Ramos (cell line): ENCODE measurements at regions not wholly inside any gene's neighbourhood (a gene's known extent, or its start where the extent isn't known, plus 50 kb on each side); places are given as distances from the start of the nearest gene placed in this dataset.
"Not testable (repeated sequence)": the region's sequence is repeated elsewhere in the genome, so short reads cannot be mapped to it uniquely, and the experiment has no call there.

Experiments used
- in situ Hi-C: fragments of 300-500 bp; cut with MboI; formaldehyde crosslinking; loops from one replicate; pipeline ENCODE4 v1.14.3; 2022; ENCODE audit warnings: low sequenced_read_pairs; ENCODE audit not compliant: unreplicated experiment

DNA sequence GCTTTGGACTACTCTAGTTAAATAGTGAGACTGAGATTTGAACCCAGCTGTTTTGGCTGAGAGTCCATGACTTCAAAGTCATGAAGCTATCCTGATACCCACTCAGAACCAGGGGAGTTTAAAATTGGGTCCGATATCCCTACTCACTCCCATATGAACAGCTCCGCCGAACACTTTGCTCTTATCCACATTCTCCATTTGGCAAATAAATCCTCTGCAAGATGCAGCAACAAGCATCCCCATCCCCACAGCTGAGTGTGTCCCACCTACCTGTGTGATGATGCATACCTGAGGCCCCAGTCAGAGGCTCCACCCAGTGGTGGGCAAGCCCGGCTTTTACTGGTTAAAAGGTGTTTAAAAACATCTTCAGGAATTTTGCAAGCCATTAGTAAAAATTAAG is 108.3 kb upstream of the SLC24A3 start:
- in situ Hi-C loops, result no loop called here

DNA sequence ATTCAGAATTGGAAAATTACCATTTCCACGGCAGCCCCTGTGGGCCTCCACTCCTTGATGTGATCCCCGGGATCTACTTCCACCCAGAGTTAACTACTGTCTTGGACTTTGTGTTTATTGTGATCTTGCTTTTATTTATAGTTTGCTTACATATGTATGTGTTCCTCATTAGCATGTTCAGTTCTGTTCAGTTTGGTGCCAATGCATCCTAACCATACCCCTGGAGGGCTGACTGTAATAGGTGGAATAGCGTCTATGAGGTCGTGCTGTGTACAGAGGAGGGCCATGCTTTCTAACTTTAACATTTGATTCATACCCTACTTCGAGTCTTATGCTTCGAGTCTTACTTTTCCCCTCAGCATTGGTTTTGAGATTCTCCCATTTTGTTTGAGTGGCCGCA is 104.3 kb upstream of the SLC24A3 start:
- in situ Hi-C loops, result no loop called here

DNA sequence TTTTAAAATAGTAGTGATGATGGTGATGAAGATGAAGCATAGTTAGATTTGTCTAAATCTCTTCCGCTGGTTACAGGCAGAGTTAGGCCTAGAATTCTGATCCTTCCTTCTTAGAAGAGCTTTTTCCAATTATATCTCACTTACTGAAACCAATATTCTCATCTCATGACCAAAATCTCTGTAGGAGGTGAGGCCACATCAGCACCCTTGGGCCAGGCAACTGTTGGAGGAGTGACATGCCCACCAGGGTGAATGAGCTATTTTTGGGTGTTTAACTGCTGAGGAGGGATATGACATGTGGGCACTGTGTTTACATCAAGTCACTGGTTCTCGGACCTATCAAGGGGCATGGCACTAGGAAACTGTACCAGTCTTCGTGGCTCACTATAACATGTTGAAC is 102.2 kb upstream of the SLC24A3 start:
- in situ Hi-C loops, result no loop called here

DNA sequence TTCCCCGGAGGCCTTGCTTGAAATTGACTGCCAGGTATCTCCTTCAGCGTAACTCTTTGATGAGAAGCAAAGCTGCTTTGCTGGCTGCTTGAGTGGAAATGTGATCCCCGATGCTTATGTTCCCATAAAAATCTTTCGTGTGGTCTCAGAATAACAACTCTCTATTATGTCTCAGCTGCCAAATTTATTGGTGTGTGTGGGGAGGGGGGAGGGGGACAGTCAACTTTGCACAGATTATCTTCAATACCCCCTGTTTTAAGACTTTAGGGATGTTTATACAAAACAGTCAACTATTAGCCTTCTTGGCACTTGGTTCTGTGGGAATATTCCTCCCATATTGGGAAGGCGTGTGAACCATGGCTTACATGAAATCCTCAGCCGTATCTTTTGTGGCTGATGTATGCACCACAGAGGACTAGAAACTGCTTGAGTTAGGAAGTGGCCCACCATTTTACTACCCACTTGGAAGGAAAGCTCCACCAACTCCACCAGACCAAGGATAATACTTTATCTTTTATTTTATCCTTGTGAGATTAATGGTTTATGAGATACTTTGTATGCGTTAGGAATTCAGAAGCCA is 101.5 kb upstream of the SLC24A3 start:
- in situ Hi-C loops, result no loop called here

DNA sequence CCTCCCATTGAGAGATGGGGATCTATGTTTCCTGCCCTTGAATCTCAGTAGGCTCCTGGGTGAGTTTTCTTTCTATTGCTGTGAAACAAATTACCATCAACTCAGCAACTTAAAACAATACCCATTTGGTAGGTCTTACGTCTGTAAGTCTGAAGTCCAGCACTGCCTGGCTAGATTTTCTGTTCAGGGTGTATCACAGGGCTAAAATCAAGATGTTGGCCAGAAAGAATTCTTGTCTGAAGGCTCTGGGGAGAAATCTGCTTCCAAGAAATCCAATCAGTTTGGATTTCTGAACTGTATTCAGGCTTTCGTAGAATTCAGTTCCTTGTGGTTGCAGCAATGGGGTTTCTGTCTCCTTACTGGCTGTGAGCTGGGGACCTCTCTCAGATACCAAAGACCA is 99.6 kb upstream of the SLC24A3 start:
- in situ Hi-C loops, result no loop called here

DNA sequence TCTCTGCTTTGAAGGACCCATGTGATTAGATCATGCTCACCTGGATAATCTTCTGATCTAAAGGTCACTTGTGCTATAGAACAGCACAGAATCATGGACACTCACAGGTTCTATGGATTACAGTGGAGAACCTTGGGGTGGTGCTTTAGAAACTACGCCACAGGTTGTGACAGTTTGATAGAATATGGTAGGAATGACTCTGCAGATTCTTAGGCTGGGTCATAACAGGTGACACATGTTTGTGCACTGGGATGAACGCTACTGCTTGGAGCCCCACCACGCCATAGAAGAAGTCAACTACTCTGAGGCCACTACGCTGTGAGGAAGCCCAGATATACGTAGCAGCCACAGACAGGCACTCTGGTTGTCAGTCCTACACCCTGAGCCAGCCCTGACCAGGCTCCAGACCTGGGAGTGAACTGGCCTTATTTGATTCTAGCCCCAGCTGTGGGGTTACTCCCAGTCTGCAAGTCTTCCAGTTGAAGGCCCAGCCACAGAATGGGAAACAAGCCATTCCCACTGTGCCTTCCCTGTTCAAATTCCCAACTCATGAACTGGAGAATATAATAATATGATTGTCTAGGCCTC is 99.0 kb upstream of the SLC24A3 start:
- in situ Hi-C loops, result no loop called here

DNA sequence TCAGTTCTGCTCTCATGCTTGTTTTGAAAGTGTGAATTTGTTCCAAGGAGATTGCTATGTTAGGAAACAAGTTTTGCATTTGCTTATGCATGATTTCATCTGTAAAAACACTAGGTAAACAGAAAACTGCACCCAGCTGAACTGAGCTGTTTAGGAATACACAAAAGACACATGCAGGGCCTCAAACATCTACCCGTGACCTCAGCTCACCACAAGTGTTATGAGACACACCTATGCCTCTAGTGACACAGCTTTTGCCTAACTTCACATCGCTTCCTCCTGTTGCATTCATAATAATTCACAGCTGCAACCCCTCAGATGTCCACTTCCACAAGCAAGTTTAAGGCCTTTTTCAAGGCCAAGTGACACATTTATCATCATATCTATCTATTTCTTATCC is 98.0 kb upstream of the SLC24A3 start:
- in situ Hi-C loops, result no loop called here

DNA sequence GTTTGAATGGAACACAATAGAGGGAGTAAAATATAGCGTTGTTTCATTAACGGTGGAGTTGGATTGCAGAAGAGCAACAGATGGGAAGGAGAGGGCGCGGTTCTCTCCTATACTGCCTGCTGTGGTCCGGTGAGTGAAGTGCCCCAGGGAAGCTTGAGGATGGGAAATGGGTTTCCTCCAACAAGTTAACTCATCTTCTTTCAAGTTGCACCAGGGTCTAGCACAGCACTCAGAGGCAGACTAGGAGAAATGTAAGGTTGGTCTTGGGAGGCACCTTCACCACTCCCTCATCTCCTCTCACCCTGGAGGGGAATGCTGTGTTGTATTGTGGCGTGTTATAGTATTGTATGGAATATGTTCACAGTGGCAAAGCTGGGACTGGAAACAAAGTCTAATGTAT is 96.9 kb upstream of the SLC24A3 start:
- in situ Hi-C loops, result no loop called here

DNA sequence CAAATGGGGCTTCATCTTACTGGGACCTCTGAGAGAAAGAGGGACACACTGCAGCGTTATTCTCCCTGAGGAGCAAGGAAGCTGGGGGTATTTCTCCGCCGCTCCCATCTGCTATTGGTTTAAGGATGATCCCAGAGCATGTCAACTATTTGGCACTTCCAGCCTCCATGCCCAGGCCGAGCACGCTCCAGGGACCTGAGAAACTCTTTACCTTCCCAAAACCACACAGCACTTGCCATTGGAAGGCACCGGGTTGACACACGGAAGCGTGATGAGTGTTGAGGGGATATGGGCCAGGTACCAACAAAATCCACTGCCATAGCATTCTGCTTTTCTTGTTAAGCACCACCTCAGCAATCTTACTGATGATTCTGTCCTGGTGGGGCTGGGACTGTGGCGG is 92.4 kb upstream of the SLC24A3 start:
- in situ Hi-C loops, result no loop called here

DNA sequence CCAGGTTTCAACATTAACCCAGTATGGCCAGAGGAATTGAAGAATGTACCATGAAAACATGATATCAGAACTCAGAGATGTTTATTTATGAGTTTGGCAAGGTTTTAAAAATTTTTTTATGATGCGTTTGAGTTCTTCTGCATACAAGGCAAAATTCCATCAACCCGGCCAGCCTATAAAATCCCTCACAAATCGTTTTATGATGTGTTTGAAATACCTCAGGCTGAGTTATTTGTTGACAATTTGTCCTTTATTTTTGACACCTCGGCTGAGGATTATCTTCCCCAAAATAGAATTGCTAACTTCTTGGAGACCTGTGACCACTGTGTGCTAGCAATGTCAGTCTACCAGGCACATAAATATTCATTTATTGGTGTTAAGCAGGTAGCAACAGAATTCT is 91.9 kb upstream of the SLC24A3 start:
- in situ Hi-C loops, result no loop called here

DNA sequence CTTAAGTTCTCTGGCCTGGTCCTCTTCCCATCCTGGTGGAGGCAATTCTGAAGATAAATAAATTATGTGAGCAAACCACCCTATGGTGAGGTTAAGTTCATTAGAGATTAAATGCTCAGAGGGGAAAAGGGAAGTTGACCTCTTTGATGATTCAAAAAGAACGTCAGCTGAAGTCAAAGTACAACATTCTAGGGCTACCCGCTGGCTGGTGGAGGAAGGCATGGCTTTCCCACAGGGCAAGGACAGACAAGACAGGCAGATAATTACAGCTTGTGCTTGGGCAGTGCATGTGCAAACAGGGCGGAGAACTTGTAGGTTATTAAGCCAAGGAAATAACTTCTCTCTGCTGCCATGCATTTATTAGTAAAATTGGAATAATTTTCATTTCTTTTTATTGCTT is 91.0 kb upstream of the SLC24A3 start:
- in situ Hi-C loops, result no loop called here

DNA sequence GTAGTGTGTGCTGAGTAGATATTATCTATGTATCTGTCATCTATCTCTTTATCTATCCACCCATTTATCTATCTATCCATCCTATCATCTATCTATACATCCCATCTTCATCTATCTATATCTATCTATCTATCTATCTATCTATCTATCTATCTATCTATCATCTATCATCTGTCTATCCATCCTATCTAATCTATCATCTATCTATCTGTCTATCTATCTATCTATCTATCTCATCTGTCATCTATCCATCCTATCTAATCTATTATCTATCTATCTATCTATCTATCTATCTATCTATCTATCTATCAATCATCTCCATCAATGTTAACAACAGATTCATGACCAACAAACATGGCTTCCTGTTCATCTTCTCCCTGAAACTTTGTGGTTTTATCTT is 90.5 kb upstream of the SLC24A3 start:
- in situ Hi-C loops, result no loop called here

DNA sequence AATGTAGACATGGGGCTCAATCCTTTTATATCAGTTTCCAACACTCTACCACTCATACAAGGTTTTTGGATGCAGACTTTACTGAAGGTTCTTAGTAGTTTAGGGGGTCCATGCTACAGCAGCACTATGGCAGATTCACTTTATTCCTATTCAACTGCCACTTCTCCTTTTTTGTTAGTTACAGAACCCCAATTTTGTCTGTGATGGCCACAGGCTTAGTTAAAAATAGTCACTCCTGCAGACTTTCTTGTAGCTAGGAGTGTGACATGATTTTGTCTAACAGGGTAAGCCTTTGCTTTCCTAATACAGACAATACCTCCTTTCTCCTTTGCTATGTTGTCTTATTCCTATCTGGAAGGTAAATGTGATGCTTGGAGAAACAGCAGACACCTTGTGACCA is 90.0 kb upstream of the SLC24A3 start:
- in situ Hi-C loops, result no loop called here

DNA sequence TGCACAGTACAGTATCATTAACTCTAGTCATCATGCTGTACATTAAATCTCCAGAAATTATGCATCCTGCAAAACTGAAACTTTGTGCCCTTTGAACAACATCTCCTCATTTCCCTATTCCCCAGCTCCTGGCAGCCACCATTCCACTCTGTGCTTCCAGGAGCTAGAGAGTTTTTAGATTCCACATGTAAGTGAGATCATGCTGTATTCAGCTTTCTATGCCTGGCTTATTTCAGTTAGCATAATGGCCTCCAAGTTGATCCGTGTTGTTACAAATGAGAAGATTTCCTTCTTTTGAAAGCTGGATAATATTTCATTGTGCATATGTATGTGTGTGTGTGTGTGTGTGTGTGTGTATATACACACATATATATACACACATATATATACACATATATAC is 86.9 kb upstream of the SLC24A3 start:
- in situ Hi-C loops, result no loop called here

DNA sequence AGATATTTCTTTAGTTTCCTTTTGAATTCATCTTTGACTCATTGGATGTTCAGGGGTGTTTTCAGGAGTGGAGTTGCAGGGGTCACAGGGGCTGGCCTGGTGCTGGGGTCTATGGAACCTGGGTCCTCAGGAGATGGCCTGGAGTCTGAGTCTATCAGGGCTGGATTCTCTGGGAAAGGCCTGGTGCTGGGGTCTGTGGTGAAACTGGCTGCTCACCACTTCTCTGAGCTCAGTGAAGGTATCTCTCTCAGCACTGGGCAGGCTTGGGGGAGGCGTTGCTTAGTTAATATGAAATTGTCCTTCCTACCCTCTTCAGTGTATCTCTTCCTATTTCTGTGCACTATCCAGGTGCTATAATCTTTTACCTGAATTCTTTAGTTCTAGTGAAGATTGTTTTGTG is 83.1 kb upstream of the SLC24A3 start:
- in situ Hi-C loops, result no loop called here

DNA sequence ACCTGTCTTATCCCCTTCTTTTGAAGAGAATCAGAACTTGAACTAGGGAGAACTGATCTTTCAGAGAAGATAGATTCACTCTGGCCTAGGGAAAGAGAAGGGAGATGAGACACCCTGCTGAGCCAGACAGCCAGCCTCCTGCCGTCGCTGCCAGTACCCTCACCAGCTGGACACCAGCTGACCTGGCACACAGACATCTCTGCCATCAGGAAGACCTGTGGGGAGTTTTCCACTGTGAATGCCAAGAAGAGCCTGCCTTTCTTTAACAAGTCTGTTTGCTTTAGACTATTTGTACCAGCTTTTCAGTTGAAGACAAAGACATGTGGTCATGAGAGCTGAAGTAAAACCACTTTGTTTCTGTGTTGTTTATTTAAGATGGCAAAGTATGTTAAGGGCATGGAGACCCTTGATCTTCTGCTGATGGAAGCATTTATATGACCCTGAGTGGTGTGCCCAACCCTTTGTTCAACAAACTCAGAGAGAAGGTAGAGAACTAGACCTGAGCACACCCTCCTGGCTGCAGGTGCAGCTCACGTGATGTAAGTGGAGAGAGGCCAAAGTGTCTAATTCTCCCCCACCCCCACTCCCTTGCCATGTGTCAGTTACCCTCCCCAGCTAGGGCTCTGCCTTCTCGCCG is 82.3 kb upstream of the SLC24A3 start:
- in situ Hi-C loops, result no loop called here

DNA sequence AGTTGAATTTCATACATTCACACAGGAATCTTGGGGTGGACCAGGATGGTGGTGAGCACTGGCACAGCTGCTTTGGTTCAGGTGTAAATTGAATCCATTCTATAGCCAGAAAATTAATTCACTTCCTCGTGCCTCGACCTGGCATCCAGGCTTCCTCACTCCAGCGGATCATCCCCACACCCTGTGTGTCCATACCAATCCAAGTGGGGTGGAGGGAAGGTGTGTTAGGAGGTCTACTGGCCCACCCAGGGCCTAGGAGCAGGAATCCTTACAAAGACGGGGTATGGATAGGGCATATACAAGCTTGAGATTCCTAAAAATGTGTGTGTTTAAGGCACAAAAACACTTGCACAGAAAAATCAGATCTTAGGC is 81.8 kb upstream of the SLC24A3 start:
- in situ Hi-C loops, result no loop called here

DNA sequence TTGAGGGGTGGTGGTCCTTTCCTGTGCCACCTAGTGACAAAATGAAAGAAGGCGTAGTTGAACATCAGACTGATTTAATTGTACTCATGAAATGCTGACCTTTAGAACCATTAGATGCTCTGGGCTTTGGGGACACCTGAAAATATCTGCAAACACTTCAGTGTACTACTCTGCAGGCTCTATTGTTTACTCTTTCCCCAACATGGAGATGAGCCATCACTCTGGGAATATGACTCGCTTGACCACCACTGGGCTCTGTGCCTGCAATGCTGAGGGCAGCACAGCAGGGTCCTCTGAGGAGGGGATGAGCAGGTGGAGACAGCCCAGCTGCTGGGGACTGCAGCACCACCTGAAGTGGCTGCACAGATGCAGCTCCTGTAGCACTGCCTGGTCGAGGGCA is 74.8 kb upstream of the SLC24A3 start:
- in situ Hi-C loops, result no loop called here

DNA sequence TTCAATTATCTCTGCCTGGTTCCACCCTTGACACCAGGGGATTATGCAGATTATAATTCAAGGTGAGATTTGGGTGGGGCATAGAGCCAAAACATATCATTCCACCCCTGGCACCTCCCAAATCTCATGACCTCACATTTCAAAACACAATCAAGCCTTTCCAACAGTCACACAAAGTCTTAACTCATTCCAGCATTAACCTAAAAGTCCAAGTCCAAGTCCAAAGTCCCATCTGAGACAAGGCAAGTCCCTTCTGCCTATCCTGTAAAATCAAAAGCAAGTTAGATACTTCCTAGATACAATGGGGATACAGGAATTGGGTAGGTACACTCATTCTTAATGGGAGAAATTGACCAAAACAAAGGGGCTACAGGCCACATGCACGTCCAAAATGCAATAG is 73.7 kb upstream of the SLC24A3 start:
- in situ Hi-C loops, result no loop called here

DNA sequence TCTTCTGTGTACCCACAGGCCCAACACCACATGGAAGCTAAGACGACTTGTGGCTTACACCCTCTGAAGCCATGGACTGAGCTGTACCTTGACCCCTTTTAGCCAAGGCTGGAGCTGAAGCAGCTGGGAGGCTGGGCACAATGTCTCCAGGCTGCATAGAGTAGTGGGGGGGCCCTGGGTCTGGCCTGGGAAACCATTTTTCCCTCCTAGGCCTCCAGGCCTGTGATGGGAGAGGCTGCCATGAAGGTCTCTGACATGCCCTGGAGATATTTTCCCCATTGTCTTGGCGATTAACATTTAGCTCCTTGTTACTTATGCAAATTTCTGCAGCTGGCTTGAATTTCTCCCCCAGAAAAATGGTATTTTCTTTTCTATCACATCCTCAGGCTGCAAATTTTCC is 72.9 kb upstream of the SLC24A3 start:
- in situ Hi-C loops, result not testable (repeated sequence)

DNA sequence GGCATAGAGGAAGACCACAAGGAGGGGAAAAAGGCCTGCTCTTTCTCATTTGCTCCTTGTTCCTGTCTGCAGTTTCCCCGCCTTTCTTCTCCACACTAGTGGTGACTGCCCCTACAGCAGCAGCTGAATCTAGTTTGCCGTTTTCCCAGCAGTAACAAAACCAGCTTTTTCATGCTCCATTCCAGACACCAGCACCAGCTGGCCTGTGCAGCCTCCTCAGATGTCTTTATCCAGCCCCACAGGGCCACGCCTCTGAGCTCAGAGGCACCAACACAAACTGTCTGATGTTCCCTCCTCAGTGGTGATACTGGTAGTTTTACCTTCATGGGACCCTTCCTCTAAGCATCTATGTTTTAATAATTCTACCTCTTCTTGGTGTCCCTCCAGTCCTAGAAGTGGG is 70.4 kb upstream of the SLC24A3 start:
- in situ Hi-C loops, result no loop called here

DNA sequence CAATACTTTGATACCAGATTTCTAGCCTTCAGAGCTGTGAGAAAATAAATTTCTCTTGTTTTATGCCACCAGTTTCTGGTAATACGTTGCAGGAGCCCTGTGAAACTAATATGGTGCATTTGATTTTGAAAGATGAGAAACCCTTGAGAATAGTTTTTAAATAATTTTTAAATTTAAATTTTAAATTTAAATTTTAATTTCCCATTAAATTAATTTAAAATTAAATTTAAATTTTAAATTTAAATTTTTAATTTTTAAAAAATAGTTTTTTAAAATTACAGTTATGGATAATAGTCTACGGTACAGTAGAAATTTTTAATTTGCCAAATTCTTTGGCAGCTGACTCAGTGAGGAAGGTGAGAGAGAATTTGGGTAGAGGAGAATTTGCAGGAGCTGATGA is 68.6 kb upstream of the SLC24A3 start:
- in situ Hi-C loops, result no loop called here
